Hepatocyte (in vitro differentiated cells): ENCODE measurements at regions not wholly inside any gene's neighbourhood (a gene's known extent, or its start where the extent isn't known, plus 50 kb on each side); places are given as distances from the start of the nearest gene placed in this dataset.

Source experiments
- DNase-seq: peaks from one replicate; pipeline ENCODE4 v3.0.0-alpha.2; 2016; ENCODE audit warnings: low spot score
- H2AFZ ChIP-seq: fragments of 200-600 bp; sonication (generic); 2 replicates; pipeline ENCODE4 v1.6.0; 2016; ENCODE audit warnings: antibody characterized with exemption, mild to moderate bottlenecking
- H3K27ac ChIP-seq: fragments of 200-600 bp; sonication (generic); 2 replicates; pipeline ENCODE4 v1.5.1; 2016; ENCODE audit warnings: mild to moderate bottlenecking
- H3K27me3 ChIP-seq: fragments of 200-600 bp; sonication (generic); 2 replicates; pipeline ENCODE4 v1.6.1; 2016
- H3K36me3 ChIP-seq: fragments of 200-600 bp; sonication (generic); replicated peaks from 2 replicates; pipeline ENCODE4 v1.5.1; 2016; ENCODE audit warnings: low read depth; ENCODE audit not compliant: insufficient read depth
- H3K4me1 ChIP-seq: fragments of 200-600 bp; sonication (generic); 2 replicates; pipeline ENCODE4 v1.5.1; 2016; ENCODE audit warnings: mild to moderate bottlenecking, moderate library complexity; ENCODE audit not compliant: insufficient read depth
- H3K4me2 ChIP-seq: fragments of 200-600 bp; sonication (generic); 2 replicates; pipeline ENCODE4 v1.6.0; 2016
- H3K4me3 ChIP-seq: fragments of 200-600 bp; sonication (generic); 2 replicates; pipeline ENCODE4 v1.5.1; 2016; ENCODE audit warnings: mild to moderate bottlenecking
- H3K79me2 ChIP-seq: fragments of 200-600 bp; sonication (generic); 2 replicates; pipeline ENCODE4 v1.6.0; 2017; ENCODE audit warnings: mild to moderate bottlenecking
- H3K9me2 ChIP-seq: fragments of 200-600 bp; sonication (generic); replicated peaks from 2 replicates; pipeline ENCODE4 v1.6.0; 2017; ENCODE audit warnings: mild to moderate bottlenecking; ENCODE audit not compliant: insufficient read depth
- H3K9me3 ChIP-seq: fragments of 200-600 bp; sonication (generic); 2 replicates; pipeline ENCODE4 v1.5.1; 2016; ENCODE audit warnings: low read depth, mild to moderate bottlenecking
- H4K20me1 ChIP-seq: fragments of 200-600 bp; sonication (generic); 2 replicates; pipeline ENCODE4 v1.6.0; 2016; ENCODE audit warnings: mild to moderate bottlenecking; ENCODE audit not compliant: insufficient read depth, poor library complexity, severe bottlenecking
- EZH2 ChIP-seq: fragments of 200-600 bp; sonication (generic); IDR thresholded peaks from 2 replicates; pipeline ENCODE4 v1.6.1; 2016; ENCODE audit warnings: antibody characterized with exemption, mild to moderate bottlenecking, borderline replicate concordance
- EZH2phosphoT487 ChIP-seq: fragments of 200-600 bp; sonication (generic); IDR thresholded peaks from one replicate; pipeline ENCODE4 v1.6.1; 2018; ENCODE audit warnings: antibody characterized with exemption, mild to moderate bottlenecking, low read depth, moderate library complexity; ENCODE audit not compliant: unreplicated experiment, severe bottlenecking
- WGBS: methylation state at CpG from one replicate; pipeline ENCODE4 v1.1.6; 2016; ENCODE audit warnings: low lambda C conversion rate; ENCODE audit errors: missing lambda C conversion rate; 5-methylcytosine and 5-hydroxymethylcytosine counted together
- TF ChIP-seq, protein P1 (sequence below): fragments of 200-600 bp; sonication (generic); IDR thresholded peaks from 2 replicates; pipeline ENCODE4 v1.5.1; 2016; ENCODE audit warnings: antibody characterized with exemption, mild to moderate bottlenecking; ENCODE audit not compliant: poor library complexity

DNA sequence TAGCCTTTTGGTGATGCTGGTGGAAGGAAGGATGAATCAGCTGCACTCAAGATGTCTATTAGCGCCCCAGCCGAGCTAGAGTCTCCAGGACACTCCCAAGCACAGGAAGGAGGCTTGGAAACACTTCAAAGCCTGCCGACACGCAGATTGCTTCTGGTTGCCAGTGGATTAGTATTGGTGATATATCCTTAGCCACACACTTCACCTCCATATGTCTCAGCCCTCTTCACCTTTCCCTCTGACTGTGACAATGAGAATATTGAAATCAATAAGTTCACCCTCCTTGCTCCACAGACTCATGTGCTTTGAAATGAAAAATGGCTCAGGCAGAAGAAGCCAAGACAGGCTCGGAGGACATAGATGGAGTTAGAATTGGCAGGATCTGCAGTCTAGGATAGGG, 102.9 kb upstream of the LRRN1 start:
- Histone ChIP-seq H3K27ac (no peak overlapping the region), H3K79me2 (no peaks in the 10 kb centered on the region), H3K36me3 (no peaks in the 10 kb centered on the region), H3K4me3 (no peak overlapping the region), H4K20me1 (no peaks in the 10 kb centered on the region), H2AFZ (no peak overlapping the region), H3K9me3 (no peaks in the 10 kb centered on the region), H3K9me2 (no peaks in the 10 kb centered on the region), H3K4me2 (no peak overlapping the region), H3K4me1 (no peaks in the 10 kb centered on the region), H3K27me3 (no peaks in the 10 kb centered on the region)
- TF ChIP-seq, protein P1, sequence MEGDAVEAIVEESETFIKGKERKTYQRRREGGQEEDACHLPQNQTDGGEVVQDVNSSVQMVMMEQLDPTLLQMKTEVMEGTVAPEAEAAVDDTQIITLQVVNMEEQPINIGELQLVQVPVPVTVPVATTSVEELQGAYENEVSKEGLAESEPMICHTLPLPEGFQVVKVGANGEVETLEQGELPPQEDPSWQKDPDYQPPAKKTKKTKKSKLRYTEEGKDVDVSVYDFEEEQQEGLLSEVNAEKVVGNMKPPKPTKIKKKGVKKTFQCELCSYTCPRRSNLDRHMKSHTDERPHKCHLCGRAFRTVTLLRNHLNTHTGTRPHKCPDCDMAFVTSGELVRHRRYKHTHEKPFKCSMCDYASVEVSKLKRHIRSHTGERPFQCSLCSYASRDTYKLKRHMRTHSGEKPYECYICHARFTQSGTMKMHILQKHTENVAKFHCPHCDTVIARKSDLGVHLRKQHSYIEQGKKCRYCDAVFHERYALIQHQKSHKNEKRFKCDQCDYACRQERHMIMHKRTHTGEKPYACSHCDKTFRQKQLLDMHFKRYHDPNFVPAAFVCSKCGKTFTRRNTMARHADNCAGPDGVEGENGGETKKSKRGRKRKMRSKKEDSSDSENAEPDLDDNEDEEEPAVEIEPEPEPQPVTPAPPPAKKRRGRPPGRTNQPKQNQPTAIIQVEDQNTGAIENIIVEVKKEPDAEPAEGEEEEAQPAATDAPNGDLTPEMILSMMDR = no peak
- no peak for TF ChIP-seq EZH2phosphoT487
- TF ChIP-seq EZH2 = no peak
- DNase-seq = no peak
- WGBS = 80% methylated on average over 5 of the region's 5 CpGs

DNA sequence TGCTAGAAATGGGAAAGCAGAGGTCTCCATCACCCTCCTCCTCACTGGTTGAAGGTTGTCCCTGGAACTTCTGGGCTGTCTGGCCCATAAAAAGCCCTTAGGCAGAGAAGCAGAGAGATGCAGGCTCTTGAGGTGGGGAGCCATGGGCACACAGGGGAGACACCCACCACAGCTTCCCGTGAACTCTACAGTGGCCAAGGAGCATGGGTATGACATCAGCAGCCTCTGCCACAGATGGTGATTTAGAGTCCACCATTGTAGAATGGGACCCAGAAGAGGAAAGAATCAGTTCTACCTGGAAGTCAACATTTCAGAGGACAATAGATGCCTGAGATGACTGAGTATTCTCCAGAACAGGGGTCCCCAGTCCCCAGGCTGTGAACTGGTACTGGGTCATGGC, 105.6 kb upstream of the LRRN1 start:
- WGBS = 96% methylated on average over 1 of the region's 1 CpG
- Histone ChIP-seq H4K20me1 (no peaks in the 10 kb centered on the region), H3K27ac (no peak overlapping the region), H3K9me3 (no peaks in the 10 kb centered on the region), H2AFZ (no peak overlapping the region), H3K4me2 (no peak overlapping the region), H3K79me2 (no peaks in the 10 kb centered on the region), H3K4me1 (no peaks in the 10 kb centered on the region), H3K9me2 (no peaks in the 10 kb centered on the region), H3K36me3 (no peaks in the 10 kb centered on the region), H3K27me3 (no peaks in the 10 kb centered on the region), H3K4me3 (no peak overlapping the region)
- no peak for TF ChIP-seq EZH2
- no peak for TF ChIP-seq EZH2phosphoT487
- TF ChIP-seq, protein P1 = no peak
- DNase-seq = no peak

DNA sequence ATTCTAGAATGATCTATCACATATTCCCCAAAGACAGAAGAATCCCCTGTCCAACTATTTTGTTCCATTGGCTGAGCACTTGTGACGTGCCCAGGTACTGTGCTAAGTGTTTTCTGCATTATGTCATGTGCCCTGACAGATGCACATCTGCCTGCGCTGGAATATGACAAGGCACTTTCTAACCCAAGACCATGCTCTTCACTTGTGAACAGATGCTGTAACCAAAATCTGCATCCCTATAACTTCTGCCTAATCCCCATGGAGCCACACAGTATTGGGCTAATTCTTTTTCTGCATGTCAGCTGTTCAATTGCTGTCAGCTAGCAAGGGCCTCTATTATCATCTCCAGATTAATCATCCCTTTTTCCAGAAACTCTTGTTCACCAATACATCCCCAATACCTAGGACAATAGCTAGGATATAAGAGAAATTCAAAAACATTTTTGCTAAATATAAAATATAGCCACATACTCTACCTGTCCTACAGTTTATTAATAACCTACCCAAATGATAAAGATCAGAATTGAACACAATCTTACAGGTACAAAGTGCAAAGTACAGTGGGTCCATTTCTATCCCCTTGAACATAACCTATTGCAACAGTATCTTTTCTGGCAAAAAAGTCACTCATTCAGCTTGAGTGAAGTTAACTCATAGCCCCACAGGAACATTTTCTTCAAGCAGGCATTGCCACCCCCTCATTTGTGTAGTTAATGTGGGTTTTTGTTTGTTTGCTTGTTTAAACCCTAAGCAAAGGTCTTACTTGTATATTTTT, 109.4 kb upstream of the LRRN1 start:
- H3K9me3 ChIP-seq = no peaks in the 10 kb centered on the region
- no peak for TF ChIP-seq EZH2
- no peak for TF ChIP-seq EZH2phosphoT487
- TF ChIP-seq, protein P1 = no peak
- no peaks in the 10 kb centered on the region for H4K20me1 ChIP-seq
- H3K4me2 ChIP-seq = no peak overlapping the region
- no peak for DNase-seq
- no peaks in the 10 kb centered on the region for H3K36me3 ChIP-seq
- H3K27me3 ChIP-seq = no peaks in the 10 kb centered on the region
- no peaks in the 10 kb centered on the region for H3K9me2 ChIP-seq
- 89% methylated on average over 2 of the region's 2 CpGs for WGBS
- H3K4me3 ChIP-seq = no peak overlapping the region
- no peaks in the 10 kb centered on the region for H3K4me1 ChIP-seq
- H3K27ac ChIP-seq = no peak overlapping the region
- H3K79me2 ChIP-seq = no peaks in the 10 kb centered on the region
- no peak overlapping the region for H2AFZ ChIP-seq
